RWPE1 (cell line): ENCODE measurements at regions not wholly inside any gene's neighbourhood (a gene's known extent, or its start where the extent isn't known, plus 50 kb on each side); places are given as distances from the start of the nearest gene placed in this dataset.
A peak's percentile ranks its signal among the peaks of the same experiment; 100 is the strongest.

Experiments
- CTCF ChIA-PET: fragments of 350-600 bp; sonication (Branson Sonifier 250); formaldehyde crosslinking; extraction: SDS; loops from one replicate; lab custom pipeline; 2021; lab: Yijun Ruan, JAX
- POLR2A ChIA-PET: fragments of 400-600 bp; formaldehyde crosslinking; extraction: SDS; loops from one replicate; lab custom pipeline; 2020; ENCODE audit warnings: antibody characterized with exemption; ENCODE audit not compliant: low non-redundant PET; lab: Yijun Ruan, JAX
- DNase-seq: peaks from one replicate; pipeline ENCODE4 v3.0.0; 2012; ENCODE audit warnings: low spot score
- H3K27ac ChIP-seq: fragments of 450-650 bp; 2 replicates; pipeline ENCODE4 v1.5.1; 2017
- CTCF ChIP-seq: fragments of 450-650 bp; conservative IDR thresholded peaks from 2 replicates; pipeline ENCODE4 v1.5.1; 2017; ENCODE audit warnings: low read depth, mild to moderate bottlenecking

- no peak for TF ChIP-seq CTCF
- no peak for DNase-seq
- H3K27ac ChIP-seq = peak overlapping the region; percentile 27; the same call in 1 of the 2 replicates
- POLR2A ChIA-PET = no interaction called here
- CTCF ChIA-PET = no interaction called here
Measured at GRCh38 chr19:31145007-31145406, 204.2 kb downstream of the TSHZ3 start.

GRCh38 chr19:31144075-31144870 is 205.0 kb downstream of the TSHZ3 start:
- ChIA-PET CTCF (no interaction called here), POLR2A (no interaction called here)

GRCh38 chr19:31141301-31141700 is 207.9 kb downstream of the TSHZ3 start:
- no peak overlapping the region for H3K27ac ChIP-seq
- no peak for TF ChIP-seq CTCF
- CTCF ChIA-PET = no interaction called here

More at GRCh38 chr19:31144075-31144870, 205.0 kb downstream of the TSHZ3 start:
- TF ChIP-seq CTCF = no peak
- peak overlapping the region; percentile 27; the same call in 1 of the 2 replicates for H3K27ac ChIP-seq
- no peak for DNase-seq

GRCh38 chr19:31140717-31141116 is 208.5 kb downstream of the TSHZ3 start:
- CTCF ChIA-PET = interaction anchor here (0.6 kb wide), 1 partner anchor 143 kb away, joined by 4 read pairs; no protein-coding TSS in a partner anchor
- POLR2A ChIA-PET = no interaction called here
- H3K27ac ChIP-seq = no peak overlapping the region; the same call in 1 of the 2 replicates
- DNase-seq = no peak
- TF ChIP-seq CTCF = no peak

More at GRCh38 chr19:31141301-31141700, 207.9 kb downstream of the TSHZ3 start:
- POLR2A ChIA-PET = no interaction called here
- DNase-seq = no peak

GRCh38 chr19:31139871-31140505 is 209.2 kb downstream of the TSHZ3 start:
- ChIA-PET POLR2A (no interaction called here), CTCF (no interaction called here)

More at GRCh38 chr19:31139871-31140505, 209.2 kb downstream of the TSHZ3 start:
- no peak for TF ChIP-seq CTCF
- peak; percentile 30 for DNase-seq
- no peak overlapping the region for H3K27ac ChIP-seq
